H54 (cell line): ENCODE measurements at regions not wholly inside any gene's neighbourhood (a gene's known extent, or its start where the extent isn't known, plus 50 kb on each side); places are given as distances from the start of the nearest gene placed in this dataset.

Experiments
- DNase-seq: peaks from one replicate; pipeline ENCODE4 v3.0.0; 2011; ENCODE audit warnings: low spot score, mixed read lengths; ENCODE audit not compliant: insufficient read length
- FAIRE-seq: peaks from 3 replicates; lab custom pipeline; 2011; peaks lifted over from hg19 to GRCh38; lab: Jason Lieb, UNC
- POLR2A ChIP-seq: IDR thresholded peaks from 2 replicates; pipeline ENCODE4 v1.6.1; 2011; ENCODE audit warnings: low read depth, mild to moderate bottlenecking, low read length

- no peak for DNase-seq
- no peak for TF ChIP-seq POLR2A
- FAIRE-seq = no peak
These were observed 110.0 kb upstream of the ARPP21 start for GRCh38 chr3:35529337-35529736.

DNA sequence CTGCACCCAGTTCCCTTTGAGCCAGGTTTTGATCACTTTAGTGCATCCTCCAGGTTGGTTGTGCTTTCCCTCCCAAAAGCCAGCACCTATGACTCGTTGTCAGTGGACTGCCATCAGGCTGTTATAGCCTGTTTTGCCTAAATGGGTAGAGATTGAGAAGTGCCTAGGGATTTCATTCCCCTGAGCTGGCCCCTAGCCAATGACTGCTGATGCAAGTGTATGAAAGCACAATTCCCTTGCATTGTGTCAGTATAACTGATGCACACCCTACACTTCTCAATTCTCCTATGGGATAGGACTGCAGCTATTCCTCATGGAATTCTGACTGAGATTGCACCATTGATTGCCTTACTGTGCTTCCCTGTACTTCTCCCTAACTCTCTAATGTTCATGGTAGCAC, 102.1 kb upstream of the ARPP21 start:
- FAIRE-seq (no peak), DNase-seq (no peak)
- no peak for TF ChIP-seq POLR2A

- FAIRE-seq = no peak
- DNase-seq = no peak
- TF ChIP-seq POLR2A = no peak
These were observed 94.3 kb upstream of the ARPP21 start for GRCh38 chr3:35544976-35545375.

DNA sequence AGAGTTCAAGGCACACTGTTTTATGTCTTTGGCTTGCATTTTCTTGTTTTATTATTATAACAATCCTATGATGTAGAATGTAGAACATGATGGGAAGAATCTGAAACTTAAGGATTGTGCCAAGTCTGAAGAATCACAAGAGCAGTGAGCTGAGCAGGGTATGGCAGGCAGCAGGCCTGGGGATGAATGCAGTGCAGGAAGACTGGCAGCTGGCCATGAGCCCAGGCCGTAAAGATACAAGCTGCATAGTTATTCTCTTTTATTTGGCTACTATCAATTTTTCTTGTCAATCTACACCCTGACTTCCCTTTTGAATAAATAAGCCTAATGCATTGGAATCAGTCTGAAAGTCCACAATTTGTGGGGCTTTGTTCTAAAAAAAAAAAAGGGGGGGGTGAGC, 89.6 kb upstream of the ARPP21 start:
- TF ChIP-seq POLR2A = no peak
- no peak for FAIRE-seq
- DNase-seq = no peak

- DNase-seq = no peak
- FAIRE-seq = no peak
These were observed 77.2 kb upstream of the ARPP21 start for GRCh38 chr3:35562141-35562540.

DNA sequence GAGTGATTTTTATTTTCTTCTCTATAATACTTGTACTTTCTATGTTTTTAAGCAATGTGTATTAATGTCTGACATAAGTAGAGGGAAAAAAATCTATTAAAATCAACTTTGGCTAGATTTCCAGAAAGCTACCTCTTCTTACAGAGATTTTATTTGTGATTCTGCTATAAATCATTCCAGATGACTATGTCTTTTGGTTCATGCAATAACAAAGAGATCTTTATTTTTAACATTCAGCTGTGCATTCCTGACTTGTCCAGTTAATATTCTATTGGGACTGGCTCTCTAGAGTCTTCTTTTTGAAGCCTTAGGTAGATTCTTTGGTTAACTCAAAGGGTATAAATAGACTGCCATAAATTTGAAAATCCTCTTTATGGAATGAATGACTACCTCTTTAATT, 74.3 kb upstream of the ARPP21 start:
- no peak for TF ChIP-seq POLR2A
- FAIRE-seq = no peak
- no peak for DNase-seq

More at GRCh38 chr3:35562141-35562540, 77.2 kb upstream of the ARPP21 start:
- TF ChIP-seq POLR2A = no peak
